HG02759 (cell line): ENCODE measurements at regions not wholly inside any gene's neighbourhood (a gene's known extent, or its start where the extent isn't known, plus 50 kb on each side); places are given as distances from the start of the nearest gene placed in this dataset.

Experiments used
- ATAC-seq: cut with Tn5 transposase; IDR thresholded peaks from one replicate; pipeline ENCODE4 v1.9.1; 2021; ENCODE audit warnings: mild to moderate bottlenecking, moderate library complexity; ENCODE audit not compliant: unreplicated experiment

- no peak for ATAC-seq
Observed at GRCh38 chr3:30113906-30114305, 492.5 kb upstream of the TGFBR2 start.

- no peak for ATAC-seq
Observed at GRCh38 chr3:30114918-30115317, 491.5 kb upstream of the TGFBR2 start.

- ATAC-seq: no peak
Observed at GRCh38 chr3:30122359-30122758, 484.0 kb upstream of the TGFBR2 start.

GRCh38 chr3:30123224-30123623, 483.2 kb upstream of the TGFBR2 start:
- ATAC-seq: no peak

GRCh38 chr3:30123755-30124154, 482.6 kb upstream of the TGFBR2 start:
- no peak for ATAC-seq

- ATAC-seq: no peak
Observed at GRCh38 chr3:30124435-30125370, 481.7 kb upstream of the TGFBR2 start.

GRCh38 chr3:30129765-30130164, 476.6 kb upstream of the TGFBR2 start:
- ATAC-seq: no peak

GRCh38 chr3:30130391-30130790, 476.0 kb upstream of the TGFBR2 start:
- no peak for ATAC-seq

- no peak for ATAC-seq
Observed at GRCh38 chr3:30131191-30131590, 475.2 kb upstream of the TGFBR2 start.

- no peak for ATAC-seq
Observed at GRCh38 chr3:30135190-30135589, 471.2 kb upstream of the TGFBR2 start.

GRCh38 chr3:30139283-30139682, 467.1 kb upstream of the TGFBR2 start:
- no peak for ATAC-seq

GRCh38 chr3:30140356-30141075, 465.9 kb upstream of the TGFBR2 start:
- ATAC-seq: no peak

- ATAC-seq: no peak
Observed at GRCh38 chr3:30141178-30141581, 465.2 kb upstream of the TGFBR2 start.

GRCh38 chr3:30141927-30142326, 464.5 kb upstream of the TGFBR2 start:
- no peak for ATAC-seq

GRCh38 chr3:30142946-30143345, 463.5 kb upstream of the TGFBR2 start:
- no peak for ATAC-seq

GRCh38 chr3:30145281-30145680, 461.1 kb upstream of the TGFBR2 start:
- no peak for ATAC-seq

- no peak for ATAC-seq
Observed at GRCh38 chr3:30146978-30147377, 459.4 kb upstream of the TGFBR2 start.

- no peak for ATAC-seq
Observed at GRCh38 chr3:30154853-30155252, 451.5 kb upstream of the TGFBR2 start.

GRCh38 chr3:30155755-30156154, 450.6 kb upstream of the TGFBR2 start:
- ATAC-seq: no peak

GRCh38 chr3:30156586-30157498, 449.6 kb upstream of the TGFBR2 start:
- no peak for ATAC-seq

- no peak for ATAC-seq
Observed at GRCh38 chr3:30161375-30161774, 445.0 kb upstream of the TGFBR2 start.
